ENCODE measurements at regions not wholly inside any gene's neighbourhood (a gene's known extent, or its start where the extent isn't known, plus 50 kb on each side); places are given as distances from the start of the nearest gene placed in this dataset.

GRCh38 chr15:91356083-91356482 lies 256.0 kb downstream of the SV2B start:
- no peak for TF ChIP-seq CTCF (IDR thresholded peaks at IDR 0.05; ENCODE audit: insufficient read depth, low read length, poor library complexity, severe bottlenecking)
- TF ChIP-seq EZH2phosphoT487 (conservative IDR thresholded peaks at IDR 0.05; ENCODE audit: low read length), result no peak

Data from SU-DHL-6 (cell line).